Right atrium auricular region (tissue), 2 donors: ENCODE measurements at regions not wholly inside any gene's neighbourhood (a gene's known extent, or its start where the extent isn't known, plus 50 kb on each side); places are given as distances from the start of the nearest gene placed in this dataset.

Source experiments
- DNase-seq: peaks from one replicate; pipeline ENCODE4 v3.0.0-alpha.2; 2019; ENCODE audit warnings: low spot score
- H3K27ac ChIP-seq, 2 donors: fragments of 200-600 bp; sonication (generic); 1 replicate in 1 of 2; 2 replicates in 1 of 2; pipeline ENCODE4 v1.5.1; 2016 to 2019
- H3K27me3 ChIP-seq, 2 donors: fragments of 200-600 bp; sonication (generic); one replicate each; pipeline versions ENCODE4 v1.5.1 to v1.6.0; 2017 to 2019
- H3K36me3 ChIP-seq: fragments of 200-600 bp; sonication (generic); one replicate; pipeline ENCODE4 v1.5.1; 2016
- H3K4me1 ChIP-seq, 2 donors: fragments of 200-600 bp; sonication (generic); one replicate each; pipeline versions ENCODE4 v1.5.1 to v1.6.0; 2017 to 2019
- H3K4me3 ChIP-seq, 2 donors: fragments of 200-600 bp; sonication (generic); 1 replicate in 1 of 2; 2 replicates in 1 of 2; pipeline ENCODE4 v1.5.1; 2017 to 2019; ENCODE audit warnings: mild to moderate bottlenecking in 1 of 2, moderate library complexity in 1 of 2
- H3K9me3 ChIP-seq, 2 donors: fragments of 200-600 bp; sonication (generic); one replicate each; pipeline ENCODE4 v1.5.1; 2019
- TF ChIP-seq, protein P1 (sequence below), 2 donors: fragments of 200-600 bp; sonication (generic); IDR thresholded peaks; one replicate each; pipeline ENCODE4 v1.5.1; 2019; ENCODE audit warnings: antibody characterized with exemption in 2 of 2

DNA sequence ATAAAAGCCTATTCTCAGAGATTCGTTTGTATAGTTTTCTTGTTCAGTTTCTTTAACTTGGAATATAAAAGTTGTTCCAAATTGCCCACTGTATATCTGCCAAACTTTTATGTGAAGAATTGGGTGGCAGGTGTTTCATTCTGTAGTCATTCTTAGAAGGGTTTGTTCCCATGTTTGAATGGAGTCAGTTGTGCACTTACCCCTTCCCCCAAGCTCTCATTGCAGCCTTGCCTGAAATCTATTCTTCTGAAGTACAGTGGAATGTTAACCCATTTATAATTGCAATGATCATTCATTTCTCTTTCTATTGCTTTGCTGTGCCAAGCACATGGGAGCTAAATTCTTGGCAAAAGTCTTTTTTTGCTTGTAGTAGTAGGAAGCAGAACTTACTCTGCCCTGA is 375.3 kb upstream of the C1orf87 start:
- H3K36me3 ChIP-seq = no peaks in the 10 kb centered on the region
- H3K9me3 ChIP-seq = peaks cover 0 to 5% of the 10 kb centered on the region in 2 donors
- TF ChIP-seq, protein P1, sequence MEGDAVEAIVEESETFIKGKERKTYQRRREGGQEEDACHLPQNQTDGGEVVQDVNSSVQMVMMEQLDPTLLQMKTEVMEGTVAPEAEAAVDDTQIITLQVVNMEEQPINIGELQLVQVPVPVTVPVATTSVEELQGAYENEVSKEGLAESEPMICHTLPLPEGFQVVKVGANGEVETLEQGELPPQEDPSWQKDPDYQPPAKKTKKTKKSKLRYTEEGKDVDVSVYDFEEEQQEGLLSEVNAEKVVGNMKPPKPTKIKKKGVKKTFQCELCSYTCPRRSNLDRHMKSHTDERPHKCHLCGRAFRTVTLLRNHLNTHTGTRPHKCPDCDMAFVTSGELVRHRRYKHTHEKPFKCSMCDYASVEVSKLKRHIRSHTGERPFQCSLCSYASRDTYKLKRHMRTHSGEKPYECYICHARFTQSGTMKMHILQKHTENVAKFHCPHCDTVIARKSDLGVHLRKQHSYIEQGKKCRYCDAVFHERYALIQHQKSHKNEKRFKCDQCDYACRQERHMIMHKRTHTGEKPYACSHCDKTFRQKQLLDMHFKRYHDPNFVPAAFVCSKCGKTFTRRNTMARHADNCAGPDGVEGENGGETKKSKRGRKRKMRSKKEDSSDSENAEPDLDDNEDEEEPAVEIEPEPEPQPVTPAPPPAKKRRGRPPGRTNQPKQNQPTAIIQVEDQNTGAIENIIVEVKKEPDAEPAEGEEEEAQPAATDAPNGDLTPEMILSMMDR (IDR thresholded peaks at IDR 0.05) = no peak
- H3K27me3 ChIP-seq = no peaks in the 10 kb centered on the region
- H3K27ac ChIP-seq = no peak overlapping the region
- no peak overlapping the region for H3K4me3 ChIP-seq
- no peaks in the 10 kb centered on the region for H3K4me1 ChIP-seq
- DNase-seq = no peak

DNA sequence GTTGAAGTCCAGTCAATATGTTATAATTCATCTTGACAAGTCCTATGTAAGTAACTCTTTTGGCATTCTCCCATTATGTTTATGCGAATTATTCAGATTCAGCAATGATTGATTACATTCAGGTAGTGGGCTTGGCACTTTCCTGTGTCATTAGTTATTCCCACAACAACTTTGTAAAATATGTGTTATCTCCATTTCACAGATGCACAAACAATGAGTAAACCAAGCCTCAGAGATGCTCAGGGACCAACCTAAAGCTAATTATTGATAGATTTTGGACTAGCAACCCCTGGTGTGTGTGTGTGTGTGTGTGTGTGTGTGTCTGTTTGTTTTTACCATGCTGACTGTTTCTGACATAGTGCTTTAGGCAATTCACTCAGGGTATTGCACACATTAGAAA is 371.1 kb upstream of the C1orf87 start:
- H3K9me3 ChIP-seq = peaks cover 0 to 5% of the 10 kb centered on the region in 2 donors
- no peak overlapping the region for H3K4me3 ChIP-seq
- TF ChIP-seq, protein P1 (IDR thresholded peaks at IDR 0.05) = no peak

DNA sequence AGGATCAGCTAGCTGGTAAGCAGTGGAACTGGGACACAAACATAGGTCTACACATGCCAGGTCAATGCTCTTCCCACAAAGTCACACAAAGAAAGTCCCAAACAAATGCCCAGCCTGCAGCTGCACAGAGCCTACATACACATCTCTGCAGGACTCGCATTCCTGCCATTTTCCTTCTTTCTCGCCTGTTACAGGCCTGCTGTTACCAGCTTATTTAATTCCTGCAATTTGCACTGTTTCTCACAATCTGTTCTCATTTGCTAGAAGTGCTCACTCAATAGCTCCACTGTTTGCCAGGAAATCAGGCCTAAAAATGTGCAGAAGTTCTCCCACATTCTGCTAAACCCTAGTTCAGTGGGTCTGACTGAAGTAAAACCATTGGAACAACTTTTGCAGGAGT is 362.6 kb upstream of the C1orf87 start:
- Histone ChIP-seq H3K27ac (no peak overlapping the region), H3K4me1 (no peaks in the 10 kb centered on the region), H3K4me3 (no peak overlapping the region), H3K9me3 (no peaks in the 10 kb centered on the region), H3K27me3 (no peaks in the 10 kb centered on the region), H3K36me3 (no peaks in the 10 kb centered on the region)
- no peak for DNase-seq
- TF ChIP-seq, protein P1 (IDR thresholded peaks at IDR 0.05) = no peak

More for the DNA sequence above, 371.1 kb upstream of the C1orf87 start:
- Histone ChIP-seq H3K27ac (no peak overlapping the region), H3K27me3 (no peaks in the 10 kb centered on the region), H3K36me3 (no peaks in the 10 kb centered on the region), H3K4me1 (no peaks in the 10 kb centered on the region)
- no peak for DNase-seq

DNA sequence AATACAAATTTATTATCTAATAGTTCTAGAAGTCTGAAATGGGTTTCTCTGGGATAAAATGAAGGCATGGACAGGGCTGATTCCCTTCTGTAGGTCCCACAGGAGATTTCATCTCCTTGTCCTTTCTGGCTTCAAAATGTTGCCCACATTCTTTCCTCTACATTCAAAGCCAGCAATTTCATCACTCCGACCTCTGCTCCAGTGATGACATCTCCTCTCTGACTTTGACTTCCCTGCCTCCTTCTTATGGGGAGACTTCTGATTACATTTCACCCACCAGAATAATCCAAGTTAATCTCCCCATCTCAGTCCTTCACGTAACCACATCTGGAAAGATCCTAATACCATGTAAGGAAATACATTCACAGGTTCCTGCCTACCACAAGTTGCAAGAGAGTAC is 358.0 kb upstream of the C1orf87 start:
- Histone ChIP-seq H3K4me1 (no peaks in the 10 kb centered on the region), H3K27me3 (no peaks in the 10 kb centered on the region), H3K36me3 (no peaks in the 10 kb centered on the region), H3K9me3 (no peaks in the 10 kb centered on the region), H3K4me3 (no peak overlapping the region), H3K27ac (no peak overlapping the region)
- TF ChIP-seq, protein P1 (IDR thresholded peaks at IDR 0.05) = no peak
- DNase-seq = no peak

GRCh38 chr1:60430375-60430774 is 356.8 kb upstream of the C1orf87 start:
- Histone ChIP-seq H3K27ac (no peak overlapping the region), H3K36me3 (no peaks in the 10 kb centered on the region), H3K27me3 (no peaks in the 10 kb centered on the region), H3K4me3 (no peak overlapping the region), H3K9me3 (no peaks in the 10 kb centered on the region), H3K4me1 (no peaks in the 10 kb centered on the region)
- TF ChIP-seq, protein P1 (IDR thresholded peaks at IDR 0.05) = no peak
- DNase-seq = no peak

GRCh38 chr1:60428127-60428526 is 354.6 kb upstream of the C1orf87 start:
- no peak overlapping the region for H3K27ac ChIP-seq
- H3K4me1 ChIP-seq = no peaks in the 10 kb centered on the region
- H3K27me3 ChIP-seq = no peaks in the 10 kb centered on the region
- no peak overlapping the region for H3K4me3 ChIP-seq
- TF ChIP-seq, protein P1 (IDR thresholded peaks at IDR 0.05) = no peak
- H3K9me3 ChIP-seq = peaks cover 0 to 4% of the 10 kb centered on the region in 2 donors
- H3K36me3 ChIP-seq = no peaks in the 10 kb centered on the region
- no peak for DNase-seq
